ENCODE measurements at regions not wholly inside any gene's neighbourhood (a gene's known extent, or its start where the extent isn't known, plus 50 kb on each side); places are given as distances from the start of the nearest gene placed in this dataset.

GRCh38 chrX:115449742-115450141 is 111.2 kb upstream of the PLS3 start:
- H3K9ac ChIP-seq (ENCODE audit: insufficient read depth, low read length, poor library complexity, severe bottlenecking), result no peak overlapping the region
- Mint-ChIP-seq H3K36me3 (no peaks in the 10 kb centered on the region), H3K27ac (no peak overlapping the region), H3K4me1 (peaks cover 15% of the 10 kb centered on the region), H3K27me3 (ENCODE audit: low read depth in 3 of 3) (peaks cover 0 to 9% (median 2%) of the 10 kb centered on the region in 3 donors), H3K9me3 (peaks cover 0 to 3% (median 0%) of the 10 kb centered on the region in 7 donors), H3K4me3 (peak overlapping the region in 1 of 2 donors; percentile 21)
- DNase-seq, result peak; percentile 10 to 33 (median 29)
- intact Hi-C loops (cut with micrococcal nuclease), result no loop called here
- 50% methylated on average over 2 of the region's 4 CpGs for WGBS (ENCODE audit: insufficient coverage)
- no peak overlapping the region for H2AFZ ChIP-seq (ENCODE audit: insufficient read depth, low read depth, low read length, poor library complexity, severe bottlenecking)
- TF ChIP-seq CTCF (IDR thresholded peaks at IDR 0.05), result no peak
- no peak overlapping the region for H3K27ac ChIP-seq (ENCODE audit: low read depth in 1 of 2, low read length in 2 of 2)
- H3K4me1 ChIP-seq (ENCODE audit: control insufficient read depth in 1 of 2, insufficient read depth in 2 of 2, low read length in 2 of 2), result peaks cover 3 to 8% of the 10 kb centered on the region in 2 donors
- H4K20me1 ChIP-seq (ENCODE audit: insufficient read depth, low read length), result no peaks in the 10 kb centered on the region
- H3K9me3 ChIP-seq (replicated peaks in 1 of 2; ENCODE audit: control insufficient read depth in 1 of 2, insufficient read depth in 1 of 2, low read length in 2 of 2), result no peaks in the 10 kb centered on the region
- H3K79me2 ChIP-seq (ENCODE audit: insufficient read depth, low read length), result no peaks in the 10 kb centered on the region
- H3K36me3 ChIP-seq (replicated peaks in 1 of 2; ENCODE audit: control insufficient read depth in 1 of 2, insufficient read depth in 2 of 2, low read length in 2 of 2), result no peaks in the 10 kb centered on the region
- no peak overlapping the region for H3K4me2 ChIP-seq (replicated peaks; ENCODE audit: extremely low read depth, low read length, poor library complexity, severe bottlenecking)
- H3K27me3 ChIP-seq (ENCODE audit: control insufficient read depth in 2 of 2, insufficient read depth in 2 of 2, low read length in 2 of 2), result no peaks in the 10 kb centered on the region
- no peak overlapping the region for H3K4me3 ChIP-seq (replicated peaks in 1 of 3; ENCODE audit: low read depth in 2 of 3, low read length in 3 of 3)

DNA sequence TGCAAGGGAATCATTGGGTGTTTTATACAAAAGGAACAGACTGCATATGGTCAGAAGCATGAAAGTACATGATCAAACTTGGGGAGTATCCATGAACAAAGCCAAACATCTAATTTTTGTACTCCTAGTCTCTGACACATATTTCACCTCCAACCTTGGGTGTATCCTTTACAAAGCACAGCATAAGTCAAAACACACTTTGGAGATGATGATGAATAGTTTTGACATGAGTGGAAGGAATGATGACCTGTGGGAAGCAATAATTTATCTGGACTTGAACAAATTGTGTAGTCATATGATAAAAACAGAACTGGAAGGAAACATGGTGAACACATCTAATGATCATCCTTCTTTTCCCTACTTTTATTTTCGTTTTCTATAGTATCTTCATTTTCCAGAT is 108.7 kb upstream of the PLS3 start:
- no peaks in the 10 kb centered on the region for H3K27me3 ChIP-seq (ENCODE audit: control insufficient read depth in 2 of 2, insufficient read depth in 2 of 2, low read length in 2 of 2)

More for the DNA sequence above, 108.7 kb upstream of the PLS3 start:
- intact Hi-C loops (cut with micrococcal nuclease), result no loop called here
- H4K20me1 ChIP-seq (ENCODE audit: insufficient read depth, low read length), result no peaks in the 10 kb centered on the region
- H2AFZ ChIP-seq (ENCODE audit: insufficient read depth, low read depth, low read length, poor library complexity, severe bottlenecking), result no peak overlapping the region
- Mint-ChIP-seq H3K9me3 (no peaks in the 10 kb centered on the region), H3K36me3 (no peaks in the 10 kb centered on the region), H3K4me1 (peaks cover 15% of the 10 kb centered on the region), H3K27ac (no peak overlapping the region), H3K27me3 (ENCODE audit: low read depth in 3 of 3) (peaks cover 0 to 13% (median 0%) of the 10 kb centered on the region in 3 donors), H3K4me3 (no peak overlapping the region)
- H3K4me2 ChIP-seq (replicated peaks; ENCODE audit: extremely low read depth, low read length, poor library complexity, severe bottlenecking), result no peak overlapping the region
- no CpG with 5 or more reads among the region's 1 CpG for WGBS (ENCODE audit: insufficient coverage)
- H3K27ac ChIP-seq (ENCODE audit: low read depth in 1 of 2, low read length in 2 of 2), result no peak overlapping the region
- H3K4me3 ChIP-seq (replicated peaks in 1 of 3; ENCODE audit: low read depth in 2 of 3, low read length in 3 of 3), result no peak overlapping the region
- no peaks in the 10 kb centered on the region for H3K36me3 ChIP-seq (replicated peaks in 1 of 2; ENCODE audit: control insufficient read depth in 1 of 2, insufficient read depth in 2 of 2, low read length in 2 of 2)
- H3K9ac ChIP-seq (ENCODE audit: insufficient read depth, low read length, poor library complexity, severe bottlenecking), result no peak overlapping the region
- no peak for TF ChIP-seq CTCF (IDR thresholded peaks at IDR 0.05)
- no peaks in the 10 kb centered on the region for H3K79me2 ChIP-seq (ENCODE audit: insufficient read depth, low read length)
- no peak for DNase-seq
- no peaks in the 10 kb centered on the region for H3K9me3 ChIP-seq (replicated peaks in 1 of 2; ENCODE audit: control insufficient read depth in 1 of 2, insufficient read depth in 1 of 2, low read length in 2 of 2)
- H3K4me1 ChIP-seq (ENCODE audit: control insufficient read depth in 1 of 2, insufficient read depth in 2 of 2, low read length in 2 of 2), result peaks cover 3 to 8% of the 10 kb centered on the region in 2 donors

All from CD14-positive monocyte (primary cell).